ENCODE measurements at regions not wholly inside any gene's neighbourhood (a gene's known extent, or its start where the extent isn't known, plus 50 kb on each side); places are given as distances from the start of the nearest gene placed in this dataset.

GRCh38 chr7:117929237-117929636 lies 56.0 kb upstream of the CTTNBP2 start:
- DNase-seq (ENCODE audit: low read depth), result no peak

- DNase-seq (ENCODE audit: low read depth), result no peak
Observed at GRCh38 chr7:117931314-117931713, 58.1 kb upstream of the CTTNBP2 start.

GRCh38 chr7:117937049-117937752 lies 64.0 kb upstream of the CTTNBP2 start:
- DNase-seq (ENCODE audit: low read depth), result no peak

- no peak for DNase-seq (ENCODE audit: low read depth)
Observed at GRCh38 chr7:117937753-117938483, 64.7 kb upstream of the CTTNBP2 start.

- no peak for DNase-seq (ENCODE audit: low read depth)
Observed at GRCh38 chr7:117941138-117941810, 68.0 kb upstream of the CTTNBP2 start.

- no peak for DNase-seq (ENCODE audit: low read depth)
Observed at GRCh38 chr7:117942780-117943179, 69.5 kb upstream of the CTTNBP2 start.

- no peak for DNase-seq (ENCODE audit: low read depth)
Observed at GRCh38 chr7:117944886-117945285, 71.6 kb upstream of the CTTNBP2 start.

- DNase-seq (ENCODE audit: low read depth), result no peak
Observed at GRCh38 chr7:117946151-117946633, 73.0 kb upstream of the CTTNBP2 start.

GRCh38 chr7:117949232-117949631 lies 76.0 kb upstream of the CTTNBP2 start:
- no peak for DNase-seq (ENCODE audit: low read depth)

- DNase-seq (ENCODE audit: low read depth), result no peak
Observed at GRCh38 chr7:117950601-117951260, 77.5 kb upstream of the CTTNBP2 start.

GRCh38 chr7:117951285-117951684 lies 78.0 kb upstream of the CTTNBP2 start:
- no peak for DNase-seq (ENCODE audit: low read depth)

GRCh38 chr7:117951691-117952280 lies 78.5 kb upstream of the CTTNBP2 start:
- DNase-seq (ENCODE audit: low read depth), result no peak

- no peak for DNase-seq (ENCODE audit: low read depth)
Observed at GRCh38 chr7:117955046-117955445, 81.8 kb upstream of the CTTNBP2 start.

GRCh38 chr7:117960351-117960750 lies 87.1 kb upstream of the CTTNBP2 start:
- DNase-seq (ENCODE audit: low read depth), result no peak

- no peak for DNase-seq (ENCODE audit: low read depth)
Observed at GRCh38 chr7:117961235-117961634, 88.0 kb upstream of the CTTNBP2 start.

- no peak for DNase-seq (ENCODE audit: low read depth)
Observed at GRCh38 chr7:117962366-117962994, 89.2 kb upstream of the CTTNBP2 start.

GRCh38 chr7:117963264-117964197 lies 90.3 kb upstream of the CTTNBP2 start:
- no peak for DNase-seq (ENCODE audit: low read depth)

GRCh38 chr7:117970801-117971200 lies 97.6 kb upstream of the CTTNBP2 start:
- no peak for DNase-seq (ENCODE audit: low read depth)

- DNase-seq (ENCODE audit: low read depth), result no peak
Observed at GRCh38 chr7:117971556-117972244, 98.5 kb upstream of the CTTNBP2 start.

- no peak for DNase-seq (ENCODE audit: low read depth)
Observed at GRCh38 chr7:117972606-117973005, 99.4 kb upstream of the CTTNBP2 start.

Data from stimulated activated CD8-positive, alpha-beta memory T cell treated with anti-CD3 and anti-CD28 coated beads, Interleukin-7, amount 100 ng/mL, for 24 hours (primary cell).